Brain microvascular endothelial cell (primary cell): ENCODE measurements at regions not wholly inside any gene's neighbourhood (a gene's known extent, or its start where the extent isn't known, plus 50 kb on each side); places are given as distances from the start of the nearest gene placed in this dataset.

Experiments
- DNase-seq: peaks from one replicate; pipeline ENCODE4 v3.0.0-alpha.2; 2020
- H3K27ac ChIP-seq: fragments of 250-450 bp; sonication (Bioruptor Pico); 2 replicates; pipeline ENCODE4 v1.5.1; 2020; ENCODE audit warnings: mild to moderate bottlenecking, moderate library complexity
- H3K27me3 ChIP-seq: fragments of 250-450 bp; sonication (Bioruptor Pico); replicated peaks from 2 replicates; pipeline ENCODE4 v1.5.1; 2020; ENCODE audit warnings: mild to moderate bottlenecking
- H3K36me3 ChIP-seq: fragments of 250-450 bp; sonication (Bioruptor Pico); replicated peaks from 2 replicates; pipeline ENCODE4 v1.5.1; 2020; ENCODE audit warnings: mild to moderate bottlenecking
- H3K4me3 ChIP-seq: 2 replicates; pipeline ENCODE4 v1.5.1; 2011; ENCODE audit warnings: low read depth, mild to moderate bottlenecking, control low read depth, low read length, moderate library complexity
- CTCF ChIP-seq: IDR thresholded peaks from 2 replicates; pipeline ENCODE4 v1.5.1; 2011; ENCODE audit warnings: low read depth, mild to moderate bottlenecking, moderate library complexity, low read length, control low read depth, inconsistent platforms; ENCODE audit errors: missing control alignments
- in situ Hi-C: cut with HindIII; loops from 2 replicates; pipeline ENCODE4 v1.10.0; 2017; ENCODE audit warnings: low sequenced_read_pairs, low pct_ligation_motif_present

GRCh38 chr4:147219145-147219544 is 261.8 kb upstream of the EDNRA start:
- Histone ChIP-seq H3K36me3 (no peaks in the 10 kb centered on the region), H3K4me3 (no peak overlapping the region), H3K27me3 (no peaks in the 10 kb centered on the region), H3K27ac (no peak overlapping the region)
- DNase-seq: no peak
- in situ Hi-C loops: no loop called here
- no peak for TF ChIP-seq CTCF

- no peaks in the 10 kb centered on the region for H3K27me3 ChIP-seq
- no peaks in the 10 kb centered on the region for H3K36me3 ChIP-seq
- no peak for TF ChIP-seq CTCF
- DNase-seq: no peak
- H3K4me3 ChIP-seq: no peak overlapping the region
- in situ Hi-C loops: no loop called here
- no peak overlapping the region for H3K27ac ChIP-seq
Measured at GRCh38 chr4:147220833-147221232, 260.1 kb upstream of the EDNRA start.

- no peak overlapping the region for H3K4me3 ChIP-seq
- no peaks in the 10 kb centered on the region for H3K36me3 ChIP-seq
- in situ Hi-C loops: no loop called here
- no peaks in the 10 kb centered on the region for H3K27me3 ChIP-seq
- DNase-seq: no peak
- H3K27ac ChIP-seq: no peak overlapping the region
- no peak for TF ChIP-seq CTCF
Measured at GRCh38 chr4:147222906-147223305, 258.0 kb upstream of the EDNRA start.

GRCh38 chr4:147223576-147223975 is 257.3 kb upstream of the EDNRA start:
- no peaks in the 10 kb centered on the region for H3K36me3 ChIP-seq

GRCh38 chr4:147236806-147237205 is 244.1 kb upstream of the EDNRA start:
- Histone ChIP-seq H3K27ac (no peak overlapping the region), H3K27me3 (no peaks in the 10 kb centered on the region), H3K36me3 (no peaks in the 10 kb centered on the region), H3K4me3 (no peak overlapping the region)
- TF ChIP-seq CTCF: no peak
- DNase-seq: no peak
- in situ Hi-C loops: no loop called here

More at GRCh38 chr4:147223576-147223975, 257.3 kb upstream of the EDNRA start:
- Histone ChIP-seq H3K27ac (no peak overlapping the region), H3K27me3 (no peaks in the 10 kb centered on the region), H3K4me3 (no peak overlapping the region)
- DNase-seq: no peak
- in situ Hi-C loops: no loop called here
- TF ChIP-seq CTCF: no peak

GRCh38 chr4:147244786-147245185 is 236.1 kb upstream of the EDNRA start:
- no peaks in the 10 kb centered on the region for H3K36me3 ChIP-seq
- DNase-seq: no peak
- no peak overlapping the region for H3K27ac ChIP-seq
- in situ Hi-C loops: no loop called here
- no peak for TF ChIP-seq CTCF
- no peaks in the 10 kb centered on the region for H3K27me3 ChIP-seq
- H3K4me3 ChIP-seq: no peak overlapping the region
